Right lobe of liver (tissue), 6 donors: ENCODE measurements at regions not wholly inside any gene's neighbourhood (a gene's known extent, or its start where the extent isn't known, plus 50 kb on each side); places are given as distances from the start of the nearest gene placed in this dataset.

Source experiments
- ATAC-seq, 4 donors: fragments of 200-7000 bp; cut with Tn5 transposase; one replicate each; pipeline ENCODE4 v1.9.1; 2020; ENCODE audit warnings: mild to moderate bottlenecking in 4 of 4, moderate library complexity in 4 of 4
- DNase-seq, 3 donors: peaks; one replicate each; pipeline ENCODE4 v3.0.0-alpha.2; 2020
- H3K27ac ChIP-seq, 3 donors: fragments of 200-600 bp; one replicate each; pipeline ENCODE4 v1.8.0; 2022
- H3K27me3 ChIP-seq, 2 donors: fragments of 200-600 bp; one replicate each; pipeline ENCODE4 v1.8.0; 2022
- H3K36me3 ChIP-seq, 4 donors: fragments of 200-600 bp; sonication (generic) in 1 of 4; one replicate each; pipeline versions ENCODE4 v1.5.1 to v1.8.0; 2017 to 2022; ENCODE audit warnings: control low read depth in 1 of 4
- H3K4me1 ChIP-seq, 4 donors: fragments of 200-600 bp; sonication (generic) in 1 of 4; one replicate each; pipeline versions ENCODE4 v1.5.1 to v1.8.0; 2017 to 2022; ENCODE audit warnings: control low read depth in 1 of 4
- H3K4me3 ChIP-seq, 3 donors: fragments of 200-600 bp; one replicate each; pipeline ENCODE4 v1.8.0; 2022
- H3K9me3 ChIP-seq, 4 donors: fragments of 200-600 bp; sonication (generic) in 1 of 4; one replicate each; pipeline versions ENCODE4 v1.5.1 to v1.8.0; 2017 to 2022; ENCODE audit warnings: control low read depth in 1 of 4
- CTCF ChIP-seq, 4 donors: fragments of 200-600 bp in 3 of 4; fragments of 450-650 bp in 1 of 4; IDR thresholded peaks; one replicate each; pipeline versions ENCODE4 v1.5.1 to v1.8.0; 2016 to 2022; ENCODE audit warnings: antibody characterized with exemption in 4 of 4, mild to moderate bottlenecking in 2 of 4
- POLR2A ChIP-seq: fragments of 450-650 bp; IDR thresholded peaks from one replicate; pipeline ENCODE4 v1.6.1; 2017; ENCODE audit warnings: antibody characterized with exemption, mild to moderate bottlenecking
- WGBS: methylation state at CpG from one replicate; pipeline ENCODE4 v1.1.6; 2018; ENCODE audit warnings: low coverage, low lambda C conversion rate; ENCODE audit not compliant: insufficient coverage; ENCODE audit errors: missing lambda C conversion rate; 5-methylcytosine and 5-hydroxymethylcytosine counted together
- intact Hi-C, 2 donors: fragments of 100-400 bp; cut with DNase I; formaldehyde crosslinking; loops; one replicate each; pipeline versions ENCODE4 v1.11.2 to v1.14.1; 2022
- donor health status: DM: no; HTN: yes; CAD: no.
- donor health status: DM: no; HTN: no; CAD: no.
- donor health status: DM: no; HTN: no; CAD: no.
- donor health status: DM: no; HTN: yes; CAD: no.
- donor health status: DM: no; HTN: yes; CAD: no.

GRCh38 chr3:43855674-43856299 lies 165.0 kb downstream of the ABHD5 start:
- DNase-seq (peak; percentile 54 to 68 (median 64)), ATAC-seq (peak; percentile 88 to 96 (median 94))
- Histone ChIP-seq H3K27ac (no peak overlapping the region), H3K27me3 (no peaks in the 10 kb centered on the region), H3K4me1 (no peaks in the 10 kb centered on the region), H3K4me3 (no peak overlapping the region), H3K9me3 (no peaks in the 10 kb centered on the region), H3K36me3 (no peaks in the 10 kb centered on the region)
- intact Hi-C loops, result no loop called here
- peak; percentile 50 to 75 (median 72) for TF ChIP-seq CTCF (IDR thresholded peaks at IDR 0.05)
- no peak for TF ChIP-seq POLR2A
- WGBS, result 5% methylated on average over 2 of the region's 3 CpGs

- H3K27me3 ChIP-seq, result no peaks in the 10 kb centered on the region
- no peak overlapping the region for H3K27ac ChIP-seq
- DNase-seq, result no peak
- H3K4me1 ChIP-seq, result no peaks in the 10 kb centered on the region
- intact Hi-C loops, result no loop called here
- H3K36me3 ChIP-seq, result no peaks in the 10 kb centered on the region
- H3K4me3 ChIP-seq, result no peak overlapping the region
- H3K9me3 ChIP-seq, result no peaks in the 10 kb centered on the region
- WGBS, result 83% methylated on average over 1 of the region's 7 CpGs
- no peak for ATAC-seq
- no peak for TF ChIP-seq POLR2A
- TF ChIP-seq CTCF (IDR thresholded peaks at IDR 0.05), result no peak
Measured at GRCh38 chr3:43856351-43856750, 165.6 kb downstream of the ABHD5 start.

- no peaks in the 10 kb centered on the region for H3K4me1 ChIP-seq
- H3K27ac ChIP-seq, result no peak overlapping the region
- H3K9me3 ChIP-seq, result no peaks in the 10 kb centered on the region
- H3K27me3 ChIP-seq, result no peaks in the 10 kb centered on the region
- WGBS, result 37% methylated on average over 5 of the region's 5 CpGs
- intact Hi-C loops, result no loop called here
- DNase-seq (no peak), ATAC-seq (no peak)
- no peak overlapping the region for H3K4me3 ChIP-seq
- no peaks in the 10 kb centered on the region for H3K36me3 ChIP-seq
- no peak for TF ChIP-seq CTCF (IDR thresholded peaks at IDR 0.05)
- no peak for TF ChIP-seq POLR2A
Measured at GRCh38 chr3:43856761-43857160, 166.0 kb downstream of the ABHD5 start.

- DNase-seq, result no peak
- intact Hi-C loops, result no loop called here
- 59% methylated on average over 2 of the region's 6 CpGs for WGBS
- Histone ChIP-seq H3K9me3 (no peaks in the 10 kb centered on the region), H3K4me1 (no peaks in the 10 kb centered on the region), H3K4me3 (no peak overlapping the region), H3K36me3 (no peaks in the 10 kb centered on the region), H3K27me3 (no peaks in the 10 kb centered on the region), H3K27ac (no peak overlapping the region)
- ATAC-seq, result no peak
- no peak for TF ChIP-seq CTCF (IDR thresholded peaks at IDR 0.05)
- TF ChIP-seq POLR2A, result no peak
Measured at GRCh38 chr3:43857361-43858293, 166.9 kb downstream of the ABHD5 start.
